ENCODE measurements at regions not wholly inside any gene's neighbourhood (a gene's known extent, or its start where the extent isn't known, plus 50 kb on each side); places are given as distances from the start of the nearest gene placed in this dataset.

DNA sequence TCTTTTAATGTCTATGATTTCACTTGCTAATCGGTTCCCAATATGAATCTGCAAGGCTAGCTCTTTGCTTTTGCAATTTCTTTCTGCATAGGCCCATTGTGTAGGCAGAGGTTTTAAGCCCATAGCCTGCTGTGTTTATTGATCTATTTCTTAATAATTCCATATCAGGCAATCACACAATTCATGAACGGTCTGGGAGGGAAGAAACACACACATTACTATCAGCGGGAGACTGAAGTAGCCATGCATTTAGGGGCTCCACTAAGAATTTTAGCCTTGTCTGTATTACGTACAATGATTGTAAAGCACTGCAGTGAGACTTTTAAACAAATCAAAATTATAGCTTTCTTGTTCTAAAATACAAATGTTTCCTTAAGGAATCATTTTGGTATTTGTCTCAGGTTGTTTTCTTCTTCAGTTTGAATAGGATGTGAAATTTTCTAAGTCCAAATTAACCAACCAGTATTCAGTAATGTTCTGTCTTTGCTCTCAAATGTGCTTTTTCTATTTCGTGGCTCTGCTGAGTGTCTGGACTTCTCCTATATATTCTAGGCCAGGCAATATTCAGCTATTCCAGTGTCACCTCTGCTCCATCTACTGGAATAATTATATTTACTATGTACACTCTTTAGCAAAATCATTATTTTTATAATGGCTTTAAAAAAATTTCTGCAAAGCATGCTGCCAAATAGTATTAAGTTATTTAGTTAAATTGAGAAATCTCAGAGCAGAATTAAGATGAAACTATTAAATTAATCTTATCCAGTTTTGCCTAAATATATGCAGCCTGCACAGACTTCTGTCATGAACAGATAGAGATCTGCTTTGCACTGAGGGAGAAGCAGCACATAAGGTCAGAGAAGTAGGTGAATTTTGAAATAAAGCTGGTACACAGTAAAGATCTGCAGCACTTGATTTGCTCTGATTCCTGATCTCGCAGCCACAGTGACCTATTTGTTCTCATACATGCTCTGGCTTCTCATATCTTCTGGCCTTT, 103.0 kb upstream of the NAALADL2 start:
- intact Hi-C loops (cut with micrococcal nuclease) = no loop called here
- Mint-ChIP-seq H3K27me3 (ENCODE audit: low read depth) (no peaks in the 10 kb centered on the region), H3K4me1 (ENCODE audit: low read depth) (no peaks in the 10 kb centered on the region), H3K9me3 (peaks cover 4% of the 10 kb centered on the region), H3K4me3 (ENCODE audit: low read depth) (no peak overlapping the region), H3K27ac (no peak overlapping the region), H3K36me3 (ENCODE audit: low read depth) (no peaks in the 10 kb centered on the region)
- no peak for DNase-seq (ENCODE audit: low spot score)

DNA sequence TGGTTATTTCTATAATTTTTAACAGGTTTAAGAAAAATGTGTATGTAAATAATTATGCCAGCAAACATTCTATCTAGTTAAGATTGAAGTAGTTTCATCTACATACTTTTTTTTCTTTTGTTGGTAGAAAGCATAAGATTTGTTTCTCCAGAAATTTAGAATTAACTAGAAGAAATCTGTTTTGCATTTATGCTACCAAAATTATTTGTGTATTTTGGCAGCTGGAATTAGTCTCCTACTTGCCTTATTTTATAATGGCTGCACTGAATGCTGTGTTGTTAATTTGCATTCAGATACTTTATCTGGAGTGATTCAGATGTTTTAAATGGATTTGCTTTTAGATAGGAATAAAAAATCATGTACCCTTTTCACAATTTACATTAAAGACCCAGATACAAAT, 100.2 kb upstream of the NAALADL2 start:
- Mint-ChIP-seq H3K4me1 (ENCODE audit: low read depth) (no peaks in the 10 kb centered on the region), H3K27me3 (ENCODE audit: low read depth) (no peaks in the 10 kb centered on the region), H3K36me3 (ENCODE audit: low read depth) (no peaks in the 10 kb centered on the region), H3K27ac (no peak overlapping the region), H3K9me3 (peaks cover 4% of the 10 kb centered on the region), H3K4me3 (ENCODE audit: low read depth) (no peak overlapping the region)
- DNase-seq (ENCODE audit: low spot score) = no peak
- intact Hi-C loops (cut with micrococcal nuclease) = no loop called here

DNA sequence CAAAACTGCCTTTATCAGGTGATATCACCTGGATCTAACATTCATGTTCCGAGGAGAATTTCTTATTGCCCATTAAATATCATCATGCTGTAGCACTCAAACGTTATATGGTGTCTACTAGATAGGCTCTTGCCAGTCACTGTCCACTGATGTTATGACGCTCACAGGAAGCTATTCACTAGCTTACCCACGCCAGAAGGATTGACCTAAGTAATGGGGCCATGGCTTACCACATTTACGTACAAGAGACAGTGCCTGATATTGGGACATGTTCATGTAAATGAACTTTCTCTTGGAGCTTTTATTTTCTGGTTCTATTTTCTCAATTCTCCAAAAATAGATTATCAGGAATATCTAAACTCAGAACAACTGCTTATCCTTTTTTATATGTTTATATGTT, 91.7 kb upstream of the NAALADL2 start:
- intact Hi-C loops (cut with micrococcal nuclease) = no loop called here
- H3K27ac Mint-ChIP-seq = no peak overlapping the region
- H3K9me3 Mint-ChIP-seq = no peaks in the 10 kb centered on the region
- H3K4me1 Mint-ChIP-seq (ENCODE audit: low read depth) = no peaks in the 10 kb centered on the region
- no peak overlapping the region for H3K4me3 Mint-ChIP-seq (ENCODE audit: low read depth)
- no peaks in the 10 kb centered on the region for H3K36me3 Mint-ChIP-seq (ENCODE audit: low read depth)
- DNase-seq (ENCODE audit: low spot score) = no peak
- no peaks in the 10 kb centered on the region for H3K27me3 Mint-ChIP-seq (ENCODE audit: low read depth)

DNA sequence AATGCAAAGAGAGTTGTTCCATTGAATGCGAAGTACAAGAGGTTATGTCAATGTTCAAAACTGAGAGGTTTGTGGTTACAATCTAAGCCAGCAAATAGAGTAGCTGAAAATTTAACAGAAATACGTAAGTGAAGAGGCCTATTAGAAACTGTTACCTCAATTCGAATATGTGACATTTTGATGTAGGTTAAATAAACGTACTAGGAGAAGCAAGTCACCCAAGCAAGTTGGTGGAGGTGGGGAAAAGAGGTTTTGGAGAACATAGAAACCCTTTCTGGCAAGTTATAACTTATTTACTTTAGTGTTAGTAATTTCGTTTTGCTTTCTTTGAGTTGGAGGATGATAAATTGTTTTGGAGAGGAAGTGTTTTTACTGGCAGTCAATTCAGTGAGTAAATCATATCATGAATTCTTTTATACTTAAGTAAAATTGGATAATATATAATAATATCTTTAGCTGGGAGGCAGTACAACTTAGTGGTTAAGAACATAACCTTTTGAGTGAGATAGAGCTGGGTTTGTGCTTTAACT, 91.2 kb upstream of the NAALADL2 start:
- Mint-ChIP-seq H3K4me3 (ENCODE audit: low read depth) (no peak overlapping the region), H3K4me1 (ENCODE audit: low read depth) (no peaks in the 10 kb centered on the region), H3K27me3 (ENCODE audit: low read depth) (no peaks in the 10 kb centered on the region), H3K36me3 (ENCODE audit: low read depth) (no peaks in the 10 kb centered on the region), H3K27ac (no peak overlapping the region), H3K9me3 (no peaks in the 10 kb centered on the region)
- no peak for DNase-seq (ENCODE audit: low spot score)
- intact Hi-C loops (cut with micrococcal nuclease) = no loop called here

DNA sequence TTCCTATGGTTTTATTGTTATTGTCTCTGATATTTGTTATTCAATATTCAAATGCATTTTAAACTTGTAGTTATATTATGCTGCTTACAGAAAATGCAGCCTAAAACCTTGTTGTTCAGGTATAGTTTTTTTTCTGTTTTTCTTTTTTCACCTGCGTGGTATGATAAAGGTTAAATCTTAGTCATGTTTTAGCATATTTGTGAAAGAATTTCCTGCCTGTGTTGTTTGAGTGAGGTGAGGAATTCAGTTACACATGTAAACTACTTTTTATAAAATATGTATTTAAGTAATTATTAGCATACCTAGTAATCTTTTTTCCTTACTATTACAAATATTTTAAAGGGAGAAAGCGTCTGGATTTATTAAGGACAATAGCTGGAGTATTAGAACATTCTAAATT, 90.0 kb upstream of the NAALADL2 start:
- no peak for DNase-seq (ENCODE audit: low spot score)
- Mint-ChIP-seq H3K36me3 (ENCODE audit: low read depth) (no peaks in the 10 kb centered on the region), H3K9me3 (no peaks in the 10 kb centered on the region), H3K4me1 (ENCODE audit: low read depth) (no peaks in the 10 kb centered on the region), H3K27me3 (ENCODE audit: low read depth) (no peaks in the 10 kb centered on the region), H3K4me3 (ENCODE audit: low read depth) (no peak overlapping the region), H3K27ac (no peak overlapping the region)
- intact Hi-C loops (cut with micrococcal nuclease) = no loop called here

DNA sequence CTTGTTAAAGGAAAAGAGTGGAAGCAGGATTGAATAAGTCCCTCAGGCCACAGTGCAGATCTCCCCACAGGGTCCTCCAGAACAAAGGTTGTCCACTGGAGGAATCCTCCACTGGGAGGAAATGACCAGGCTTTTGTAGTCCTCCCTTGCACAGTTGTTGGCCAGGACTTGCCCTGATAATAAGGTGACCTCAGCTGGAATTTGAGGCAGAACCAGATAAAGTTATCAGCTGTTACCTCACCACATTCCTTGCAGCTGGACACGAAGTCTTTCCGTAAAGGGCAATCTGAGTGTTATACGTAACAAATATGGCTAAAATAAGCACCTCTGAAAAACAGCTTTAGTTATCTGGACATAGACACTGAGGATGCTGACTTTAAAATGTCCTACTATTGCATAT, 83.5 kb upstream of the NAALADL2 start:
- Mint-ChIP-seq H3K4me1 (ENCODE audit: low read depth) (no peaks in the 10 kb centered on the region), H3K36me3 (ENCODE audit: low read depth) (no peaks in the 10 kb centered on the region), H3K4me3 (ENCODE audit: low read depth) (no peak overlapping the region), H3K27me3 (ENCODE audit: low read depth) (no peaks in the 10 kb centered on the region), H3K9me3 (no peaks in the 10 kb centered on the region), H3K27ac (no peak overlapping the region)
- intact Hi-C loops (cut with micrococcal nuclease) = no loop called here
- no peak for DNase-seq (ENCODE audit: low spot score)

DNA sequence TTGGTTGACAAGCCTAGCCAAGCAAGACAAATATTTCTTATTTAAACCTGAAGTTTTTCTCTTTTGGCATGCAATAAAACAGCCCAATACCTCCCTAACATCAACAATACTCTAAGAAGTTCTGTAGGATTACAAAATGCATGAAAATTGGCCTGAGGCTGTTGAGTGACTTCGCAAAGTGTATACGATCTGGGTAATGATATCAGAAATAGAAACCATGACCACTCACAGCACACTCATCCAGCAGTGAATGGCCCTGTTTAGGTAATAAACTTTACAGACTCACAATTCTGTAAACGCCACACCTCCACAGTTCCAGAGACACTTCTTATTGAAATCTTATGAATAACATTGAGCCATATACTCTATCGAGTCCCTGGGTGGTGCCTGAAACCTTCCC, 83.0 kb upstream of the NAALADL2 start:
- intact Hi-C loops (cut with micrococcal nuclease) = no loop called here
- DNase-seq (ENCODE audit: low spot score) = no peak
- Mint-ChIP-seq H3K36me3 (ENCODE audit: low read depth) (no peaks in the 10 kb centered on the region), H3K4me3 (ENCODE audit: low read depth) (no peak overlapping the region), H3K27ac (no peak overlapping the region), H3K27me3 (ENCODE audit: low read depth) (no peaks in the 10 kb centered on the region), H3K9me3 (peaks cover under 1% of the 10 kb centered on the region), H3K4me1 (ENCODE audit: low read depth) (no peaks in the 10 kb centered on the region)

DNA sequence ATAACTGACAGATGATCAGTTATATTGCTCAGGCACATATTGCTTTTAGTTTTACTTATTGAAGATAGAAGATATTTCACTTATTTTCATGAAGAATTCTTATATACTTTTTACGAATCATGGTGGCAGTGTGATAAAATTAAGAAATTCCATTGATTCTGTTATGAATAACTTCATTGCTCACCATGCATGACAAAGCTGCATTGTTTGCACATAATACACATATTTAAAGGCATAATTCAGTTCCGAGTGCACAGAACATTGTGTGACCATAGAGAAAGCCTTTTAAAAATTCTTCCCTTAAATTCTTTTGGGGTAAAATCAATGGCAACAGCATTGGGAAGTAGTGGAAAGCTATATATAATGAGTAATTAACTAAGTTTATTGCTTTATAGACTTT, 82.5 kb upstream of the NAALADL2 start:
- no peaks in the 10 kb centered on the region for H3K36me3 Mint-ChIP-seq (ENCODE audit: low read depth)
- no peaks in the 10 kb centered on the region for H3K4me1 Mint-ChIP-seq (ENCODE audit: low read depth)

DNA sequence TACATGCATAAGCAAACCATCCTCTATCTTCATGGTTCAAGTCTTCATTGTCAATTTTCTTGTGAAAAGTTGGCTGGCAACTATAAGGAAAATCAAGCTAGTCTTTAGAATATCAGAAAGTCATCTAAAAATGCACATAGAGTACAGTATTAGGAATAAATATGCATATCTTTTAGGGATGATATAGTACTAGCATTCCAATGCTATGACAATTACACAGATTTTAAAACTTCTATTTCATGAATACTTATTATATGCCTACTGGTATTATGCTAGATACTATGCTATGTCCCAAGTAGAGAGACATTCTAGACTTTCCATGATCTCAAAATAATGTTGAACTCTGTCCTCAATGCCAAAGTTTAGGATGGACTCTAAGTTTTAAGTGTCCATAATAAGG, 81.3 kb upstream of the NAALADL2 start:
- intact Hi-C loops (cut with micrococcal nuclease) = no loop called here
- no peak for DNase-seq (ENCODE audit: low spot score)
- no peaks in the 10 kb centered on the region for H3K27me3 Mint-ChIP-seq (ENCODE audit: low read depth)
- no peak overlapping the region for H3K27ac Mint-ChIP-seq
- H3K9me3 Mint-ChIP-seq = peaks cover 7% of the 10 kb centered on the region
- H3K4me1 Mint-ChIP-seq (ENCODE audit: low read depth) = no peaks in the 10 kb centered on the region
- H3K4me3 Mint-ChIP-seq (ENCODE audit: low read depth) = no peak overlapping the region
- H3K36me3 Mint-ChIP-seq (ENCODE audit: low read depth) = no peaks in the 10 kb centered on the region

More for the DNA sequence above, 82.5 kb upstream of the NAALADL2 start:
- H3K27me3 Mint-ChIP-seq (ENCODE audit: low read depth) = no peaks in the 10 kb centered on the region
- peaks cover 6% of the 10 kb centered on the region for H3K9me3 Mint-ChIP-seq
- intact Hi-C loops (cut with micrococcal nuclease) = no loop called here
- no peak overlapping the region for H3K27ac Mint-ChIP-seq
- H3K4me3 Mint-ChIP-seq (ENCODE audit: low read depth) = no peak overlapping the region
- DNase-seq (ENCODE audit: low spot score) = no peak

DNA sequence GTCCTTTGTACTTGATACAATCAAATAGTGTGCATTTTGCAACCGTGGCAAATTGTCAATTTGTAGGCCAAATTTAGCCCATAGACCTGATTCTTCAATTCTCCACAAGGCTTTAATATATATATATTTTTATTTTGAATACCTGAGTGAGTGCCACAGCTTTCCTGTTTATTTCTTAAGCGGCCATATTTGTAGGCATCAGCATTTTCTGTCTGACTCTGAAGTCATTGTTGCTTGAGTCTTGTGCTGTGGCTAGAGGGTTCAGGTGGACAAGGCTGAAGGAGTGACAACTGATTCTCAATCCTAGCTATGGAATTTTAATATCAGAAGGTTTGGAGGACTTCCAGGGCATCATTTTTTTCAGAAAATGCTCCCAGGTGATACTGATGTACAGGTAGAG, 75.6 kb upstream of the NAALADL2 start:
- DNase-seq (ENCODE audit: low spot score) = no peak
- Mint-ChIP-seq H3K27ac (no peak overlapping the region), H3K27me3 (ENCODE audit: low read depth) (no peaks in the 10 kb centered on the region), H3K9me3 (peaks cover 9% of the 10 kb centered on the region), H3K36me3 (ENCODE audit: low read depth) (no peaks in the 10 kb centered on the region), H3K4me1 (ENCODE audit: low read depth) (no peaks in the 10 kb centered on the region), H3K4me3 (ENCODE audit: low read depth) (no peak overlapping the region)
- intact Hi-C loops (cut with micrococcal nuclease) = no loop called here

DNA sequence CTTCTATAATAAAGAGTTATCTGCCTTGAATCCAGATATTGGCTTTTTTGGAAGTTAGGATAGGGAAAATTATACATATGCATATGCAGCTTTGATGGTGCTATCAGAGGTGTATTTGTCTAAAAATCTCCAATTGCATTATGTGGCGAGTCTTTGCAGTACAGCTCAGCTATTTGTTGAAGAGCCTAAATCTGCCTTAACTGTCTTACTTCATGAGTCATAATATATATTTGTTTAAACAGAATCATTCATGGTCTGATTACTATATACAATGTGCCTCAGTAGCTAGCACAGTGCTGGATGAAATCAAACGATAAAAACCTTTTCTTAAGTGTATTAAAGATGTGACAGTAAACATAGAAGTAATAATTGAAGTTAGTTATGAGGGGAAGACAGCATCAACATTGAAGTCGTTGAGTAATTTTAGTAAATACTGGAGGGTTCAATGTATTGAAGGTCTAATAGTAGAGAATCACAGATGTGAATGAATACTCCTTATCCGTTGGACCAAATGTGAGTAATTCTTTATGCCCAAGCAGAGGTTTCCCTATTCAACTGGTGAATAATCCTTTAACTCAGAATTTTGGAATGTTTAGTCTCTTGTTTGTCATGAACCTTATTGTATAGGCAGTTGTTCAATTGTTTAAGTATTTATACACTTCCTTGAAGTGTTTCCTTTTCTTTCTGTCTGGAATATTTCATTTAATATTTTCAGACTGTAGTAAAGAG, 74.8 kb upstream of the NAALADL2 start:
- no peak for DNase-seq (ENCODE audit: low spot score)
- no peaks in the 10 kb centered on the region for H3K27me3 Mint-ChIP-seq (ENCODE audit: low read depth)
- no peak overlapping the region for H3K4me3 Mint-ChIP-seq (ENCODE audit: low read depth)
- no peaks in the 10 kb centered on the region for H3K36me3 Mint-ChIP-seq (ENCODE audit: low read depth)
- peaks cover 14% of the 10 kb centered on the region for H3K9me3 Mint-ChIP-seq
- intact Hi-C loops (cut with micrococcal nuclease) = no loop called here
- H3K27ac Mint-ChIP-seq = no peak overlapping the region
- H3K4me1 Mint-ChIP-seq (ENCODE audit: low read depth) = no peaks in the 10 kb centered on the region

DNA sequence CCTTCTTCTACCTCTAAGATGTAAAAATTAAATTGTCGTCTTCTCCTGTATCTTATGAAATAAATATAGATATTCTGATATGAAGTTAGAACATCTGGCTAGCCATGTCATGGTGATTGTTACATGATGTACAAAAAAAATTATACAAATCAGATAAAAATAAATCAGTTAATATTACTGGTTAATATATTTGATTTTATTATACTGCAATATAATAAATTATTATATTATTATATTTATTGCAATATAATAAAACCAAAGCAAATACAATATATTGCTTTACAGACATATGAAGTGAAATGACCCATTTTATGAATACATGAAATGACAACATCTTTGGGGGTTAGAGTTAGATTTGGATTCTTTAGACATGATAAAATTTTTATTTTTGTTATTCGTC, 72.3 kb upstream of the NAALADL2 start:
- intact Hi-C loops (cut with micrococcal nuclease) = no loop called here
- no peaks in the 10 kb centered on the region for H3K27me3 Mint-ChIP-seq (ENCODE audit: low read depth)
- H3K4me3 Mint-ChIP-seq (ENCODE audit: low read depth) = no peak overlapping the region
- H3K36me3 Mint-ChIP-seq (ENCODE audit: low read depth) = no peaks in the 10 kb centered on the region
- peaks cover 7% of the 10 kb centered on the region for H3K9me3 Mint-ChIP-seq
- no peak overlapping the region for H3K27ac Mint-ChIP-seq
- DNase-seq (ENCODE audit: low spot score) = no peak
- H3K4me1 Mint-ChIP-seq (ENCODE audit: low read depth) = no peaks in the 10 kb centered on the region

DNA sequence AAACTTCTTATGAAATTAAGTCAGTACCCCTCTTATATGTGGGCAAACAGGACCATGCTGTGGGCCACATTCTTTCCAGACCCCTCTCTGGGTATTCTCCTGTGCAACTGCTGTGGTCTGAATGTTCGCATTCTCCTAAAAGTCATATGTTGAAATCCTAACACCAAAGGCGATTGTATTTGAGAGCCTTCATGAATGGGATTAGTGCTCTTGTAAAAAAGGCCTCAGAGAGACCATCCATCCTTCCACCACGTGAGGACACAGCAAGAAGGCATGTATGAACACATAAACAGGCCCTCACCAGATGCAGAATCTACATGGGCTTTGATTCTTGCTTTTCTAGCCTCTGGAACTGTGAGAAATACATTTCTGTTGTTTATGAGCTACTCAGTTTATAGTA, 68.0 kb upstream of the NAALADL2 start:
- DNase-seq (ENCODE audit: low spot score) = no peak
- Mint-ChIP-seq H3K4me1 (ENCODE audit: low read depth) (no peaks in the 10 kb centered on the region), H3K4me3 (ENCODE audit: low read depth) (no peak overlapping the region), H3K27me3 (ENCODE audit: low read depth) (no peaks in the 10 kb centered on the region), H3K36me3 (ENCODE audit: low read depth) (no peaks in the 10 kb centered on the region), H3K27ac (no peak overlapping the region), H3K9me3 (peaks cover 7% of the 10 kb centered on the region)
- intact Hi-C loops (cut with micrococcal nuclease) = no loop called here

All from activated T-helper 2 cell treated with anti-CD3 and anti-CD28 coated beads, Interferon-gamma antibody, Interleukin-2, Interleukin-4, amounts not matched to agents 10 μg/mL and 5 μg/mL and 100 μg/mL, durations not matched to agents 14 hours and 24 hours and 36 hours (primary cell).